Fibroblast of gingiva (primary cell): ENCODE measurements at regions not wholly inside any gene's neighbourhood (a gene's known extent, or its start where the extent isn't known, plus 50 kb on each side); places are given as distances from the start of the nearest gene placed in this dataset.

Experiments used
- DNase-seq: peaks from one replicate; pipeline ENCODE4 v3.0.0-alpha.2; 2011; ENCODE audit warnings: low read depth

- no peak for DNase-seq
Measured at GRCh38 chr4:23245203-23245832, 552.6 kb downstream of the GBA3 start.

- DNase-seq = no peak
Measured at GRCh38 chr4:23242962-23243361, 550.2 kb downstream of the GBA3 start.

DNA sequence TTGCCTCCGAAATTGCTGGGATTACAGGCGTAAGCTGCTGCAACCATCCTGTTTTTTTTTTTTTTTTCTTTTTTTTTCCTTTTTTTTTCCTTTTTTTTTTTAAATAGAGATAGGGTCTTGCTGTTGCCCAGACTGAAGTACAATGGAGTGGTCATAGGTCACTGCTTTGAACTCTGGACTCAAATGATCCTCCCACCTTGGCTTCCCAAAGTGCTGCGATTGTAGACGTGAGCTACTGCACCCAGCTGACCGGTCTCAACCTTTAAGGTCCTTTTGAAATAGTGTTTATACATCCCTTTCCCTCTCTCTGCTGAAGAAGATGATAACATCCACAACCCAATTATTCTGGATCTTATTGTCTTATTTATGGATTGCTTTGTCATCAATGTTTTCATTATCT lies 548.7 kb downstream of the GBA3 start:
- no peak for DNase-seq

DNA sequence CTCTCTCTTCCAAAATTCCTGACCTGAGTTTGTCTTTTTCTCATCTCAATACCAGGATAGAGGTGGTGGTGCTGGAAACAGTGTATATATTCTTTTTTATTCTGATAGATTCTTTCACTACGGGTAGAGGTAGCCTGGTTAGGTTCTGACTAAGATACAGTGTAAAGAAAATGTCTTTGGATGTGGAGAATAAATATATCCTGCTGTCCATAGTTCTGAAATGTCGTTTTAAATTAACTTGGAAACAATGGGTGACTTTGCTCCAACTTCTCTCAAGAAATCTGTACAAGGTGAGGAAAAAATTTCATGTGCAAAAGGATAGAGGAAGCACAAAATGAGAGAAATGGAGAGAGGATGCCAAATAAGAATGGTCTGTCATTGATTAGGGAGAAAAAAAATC lies 546.1 kb downstream of the GBA3 start:
- DNase-seq = no peak

- no peak for DNase-seq
Measured at GRCh38 chr4:23237771-23238170, 545.0 kb downstream of the GBA3 start.

DNA sequence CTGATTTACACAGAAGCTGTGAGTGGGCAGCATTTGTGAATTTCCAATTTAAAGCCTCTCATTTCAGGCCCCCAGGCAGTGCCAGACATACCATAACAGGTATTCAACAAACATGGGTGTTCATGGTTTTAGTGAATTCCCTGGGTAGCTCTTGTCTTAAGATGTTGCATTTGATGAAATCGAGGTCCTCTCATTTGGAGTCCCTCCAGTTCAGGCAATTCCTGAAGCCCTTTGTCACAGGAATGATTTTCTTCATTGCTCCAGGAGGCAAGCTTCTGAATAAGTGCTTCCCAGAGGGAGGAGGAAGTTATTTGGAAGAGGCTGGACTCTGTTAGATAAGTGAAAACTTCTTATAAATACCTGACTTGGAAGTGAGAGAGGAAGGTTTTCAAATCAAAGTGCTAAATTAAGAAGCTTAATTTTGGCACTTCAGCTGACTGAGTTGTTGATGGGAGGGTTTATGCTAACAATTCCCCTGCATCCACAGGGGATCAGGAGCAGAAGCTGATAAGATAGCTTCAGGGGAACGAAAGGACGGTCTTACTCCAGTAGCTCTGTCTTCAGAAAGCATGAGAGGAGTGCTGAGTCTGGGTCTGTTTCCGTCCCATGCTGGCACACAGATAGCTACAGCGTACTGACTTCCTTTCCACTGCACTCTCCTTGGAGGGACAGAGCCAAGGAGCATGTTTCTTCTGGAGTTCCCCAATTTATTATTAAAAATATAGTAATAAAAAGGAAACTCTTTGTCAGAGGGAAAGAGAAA lies 543.1 kb downstream of the GBA3 start:
- no peak for DNase-seq

GRCh38 chr4:23234716-23235115 lies 542.0 kb downstream of the GBA3 start:
- no peak for DNase-seq

DNA sequence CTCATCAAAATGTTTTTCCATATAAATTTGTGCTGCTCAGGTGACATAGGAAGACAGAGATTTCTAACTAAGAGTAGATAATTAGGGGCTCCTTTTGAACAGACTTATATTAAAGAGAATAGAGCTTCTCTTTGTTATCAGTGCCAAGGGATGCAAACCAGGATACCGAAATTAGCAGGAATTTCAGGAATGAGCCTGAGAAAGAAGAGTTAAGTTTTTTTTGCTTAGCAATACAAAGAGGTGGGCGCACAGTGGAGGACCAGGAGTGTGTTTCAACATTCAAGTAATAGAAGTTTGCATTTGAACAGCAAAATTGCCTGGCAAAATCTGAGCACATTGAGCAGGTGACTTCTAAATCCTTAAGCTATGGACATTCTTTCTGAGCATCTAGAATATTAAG lies 541.3 kb downstream of the GBA3 start:
- no peak for DNase-seq

GRCh38 chr4:23233596-23233995 lies 540.9 kb downstream of the GBA3 start:
- no peak for DNase-seq

DNA sequence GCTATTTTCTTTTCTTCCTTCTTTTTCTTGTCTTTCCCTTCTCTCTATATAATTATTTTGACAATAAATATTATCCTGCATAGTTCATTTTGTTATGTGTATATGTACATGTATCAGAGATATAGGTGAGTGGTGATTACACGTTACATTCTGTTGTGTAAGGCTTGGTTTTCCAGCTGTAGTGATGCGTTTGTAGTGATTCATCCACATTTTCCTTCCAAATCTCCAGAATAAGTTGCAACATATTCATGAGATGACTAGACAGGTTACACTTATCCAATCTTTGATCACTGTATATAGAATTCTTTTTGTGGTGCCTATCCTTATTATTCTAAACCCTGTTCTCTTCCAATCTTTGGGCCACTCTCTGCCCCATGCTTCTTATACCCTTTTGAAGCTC lies 540.2 kb downstream of the GBA3 start:
- no peak for DNase-seq

DNA sequence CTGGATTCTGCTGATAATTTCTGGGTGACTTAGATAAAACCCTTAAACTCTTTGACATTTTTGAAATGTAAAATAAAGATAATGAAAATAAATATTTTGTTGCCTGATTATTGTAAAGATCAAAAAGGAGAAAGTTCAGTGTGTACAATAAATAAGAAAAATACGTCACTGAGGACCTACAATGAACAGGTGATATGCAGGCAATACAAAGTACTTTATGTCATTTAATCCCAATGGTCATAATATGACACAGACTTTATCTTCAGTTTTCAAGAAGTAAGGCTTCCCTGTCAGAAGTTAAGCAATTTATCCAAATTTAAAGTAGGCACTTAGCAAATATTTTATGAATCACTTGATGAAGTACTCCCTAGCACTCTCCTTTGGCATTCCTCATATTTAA lies 532.8 kb downstream of the GBA3 start:
- DNase-seq = no peak

DNA sequence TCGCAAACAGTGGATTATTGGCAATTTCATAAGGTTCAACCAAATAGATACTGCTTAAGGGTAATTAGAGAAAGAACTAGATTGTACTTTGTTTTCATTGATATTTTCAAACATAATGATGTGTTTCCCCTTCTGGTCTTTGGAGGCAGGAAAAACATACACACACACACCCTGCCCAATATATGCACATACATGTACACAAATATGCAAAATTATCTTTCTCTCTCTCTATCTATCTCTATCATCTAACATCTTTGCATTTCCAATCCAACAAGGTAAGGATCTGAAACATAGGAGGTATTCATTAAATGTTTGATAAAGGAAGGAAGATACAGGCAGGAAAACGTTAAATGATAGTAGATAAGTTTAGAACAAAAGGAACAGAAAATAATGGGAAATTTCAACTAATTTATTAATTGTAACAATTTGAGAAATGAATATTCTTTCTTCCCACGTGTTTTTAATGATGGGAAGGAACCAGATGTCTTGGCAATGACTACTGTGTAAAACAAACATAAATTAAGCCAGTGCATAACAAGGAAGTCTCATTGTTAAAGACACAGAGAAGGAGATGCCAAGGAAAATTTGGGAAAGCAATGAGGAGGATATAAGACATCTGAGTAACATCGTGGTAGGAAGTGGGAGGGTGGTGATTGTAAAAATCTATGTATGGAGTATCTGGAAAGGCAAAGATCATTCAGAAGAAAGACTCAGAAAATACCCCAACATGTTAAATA lies 532.1 kb downstream of the GBA3 start:
- no peak for DNase-seq

DNA sequence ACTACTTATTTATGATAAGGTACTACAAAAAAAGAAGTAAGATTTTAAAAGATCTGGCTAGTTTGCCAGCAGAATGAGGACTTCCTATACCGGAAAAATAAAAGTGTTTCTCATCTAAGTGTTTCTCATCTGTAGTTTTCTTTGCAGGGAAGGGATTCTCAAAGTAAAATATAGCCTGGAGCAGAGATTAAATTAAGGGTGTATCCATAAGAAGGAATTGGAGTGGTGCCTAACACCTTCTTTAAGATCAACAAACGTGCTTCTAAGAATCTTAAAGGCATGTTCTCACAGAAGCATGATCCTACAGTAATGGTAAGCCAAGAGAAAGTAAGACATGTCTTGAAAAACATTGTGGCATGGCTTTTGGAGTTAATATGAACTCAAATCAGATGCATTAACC lies 528.2 kb downstream of the GBA3 start:
- no peak for DNase-seq

DNA sequence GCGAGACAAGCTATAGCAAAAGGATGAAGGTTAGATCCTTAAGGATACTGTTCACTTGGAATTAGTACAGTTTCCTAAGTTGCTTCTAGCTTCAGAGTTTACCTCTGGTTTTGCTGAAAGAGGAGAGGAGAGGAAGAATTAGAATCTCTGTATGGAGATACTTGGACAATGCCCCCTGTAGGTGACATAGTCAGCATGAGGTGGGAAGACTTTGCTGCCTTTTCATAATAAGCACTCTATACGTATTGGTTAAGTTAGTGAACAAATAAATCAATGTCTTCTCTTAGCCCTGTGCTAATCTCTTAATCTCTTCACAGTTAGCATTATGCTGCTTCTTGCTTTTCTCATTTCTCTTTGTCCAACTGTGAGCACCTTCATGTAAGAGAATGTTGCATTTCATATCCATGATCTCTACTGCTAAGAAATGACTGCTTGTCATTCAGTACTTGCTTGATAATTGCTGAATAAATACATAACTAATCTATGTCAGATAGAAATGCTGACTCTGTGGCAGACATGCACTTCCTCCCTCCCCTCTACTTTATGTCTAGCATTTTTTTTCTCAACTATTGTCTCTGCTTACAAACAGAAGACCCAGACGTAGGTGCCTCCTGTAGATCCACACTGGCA lies 527.2 kb downstream of the GBA3 start:
- no peak for DNase-seq

DNA sequence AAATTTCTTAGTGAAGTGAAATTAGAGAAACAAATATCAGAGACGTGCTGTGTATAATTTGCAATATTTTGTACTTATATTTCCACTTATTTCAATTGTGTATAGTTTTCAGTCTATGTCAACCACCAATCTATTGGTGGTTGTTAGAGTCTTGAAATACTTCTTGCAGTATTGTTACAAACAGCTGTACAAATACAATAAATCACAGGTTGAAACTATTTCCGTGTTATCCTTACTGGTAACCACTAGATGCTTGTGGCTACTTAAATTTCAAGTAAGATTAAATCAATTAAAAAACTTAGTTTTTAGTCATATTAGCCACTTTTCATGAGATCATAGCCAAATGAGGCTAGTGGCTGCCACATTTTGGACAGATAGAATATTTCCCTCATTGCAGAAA lies 520.5 kb downstream of the GBA3 start:
- DNase-seq = no peak

DNA sequence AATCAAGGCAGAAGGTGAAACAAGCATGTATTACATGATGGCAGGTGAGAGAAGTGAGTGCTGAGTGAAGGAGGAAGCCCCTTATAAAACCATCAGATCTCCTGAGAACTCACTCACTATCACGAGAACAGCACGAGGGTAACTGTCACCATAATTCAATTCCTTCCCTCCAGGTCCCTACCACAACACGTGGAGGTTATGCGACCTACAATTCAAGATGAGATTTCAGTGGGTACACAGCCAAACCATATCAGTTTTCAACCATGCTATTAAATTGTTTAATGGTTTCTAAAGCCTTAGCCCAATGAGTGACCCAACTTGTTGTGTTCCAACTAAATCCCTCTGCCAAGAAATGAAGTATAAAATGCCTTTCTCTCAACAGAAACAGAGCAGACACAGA lies 519.8 kb downstream of the GBA3 start:
- no peak for DNase-seq

- DNase-seq = no peak
Measured at GRCh38 chr4:23207059-23207458, 514.3 kb downstream of the GBA3 start.

DNA sequence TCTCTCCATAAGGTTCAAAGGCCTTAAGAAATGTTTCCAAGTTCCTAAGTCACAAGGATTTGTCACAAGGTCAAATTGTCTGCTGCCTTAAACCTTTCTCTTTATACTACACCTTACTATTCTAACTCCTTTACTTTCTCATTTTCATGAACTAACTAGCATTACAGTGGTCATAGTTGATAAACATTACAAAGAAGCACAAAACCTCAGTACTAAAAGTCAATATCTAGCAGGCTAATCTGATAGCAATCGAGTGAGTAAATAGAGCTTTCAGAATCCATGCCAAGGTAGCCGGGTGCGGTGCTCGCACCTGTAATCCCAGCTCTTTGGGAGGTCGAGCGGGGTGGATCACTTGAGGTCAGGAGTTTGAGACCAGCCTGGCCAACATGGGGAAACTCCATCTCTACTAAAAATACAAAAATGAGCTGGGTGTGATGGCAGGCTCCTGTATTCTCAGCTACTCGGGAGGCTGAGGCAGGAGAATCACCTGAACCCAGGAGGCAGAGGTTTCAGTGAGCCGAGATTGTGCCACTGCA lies 510.0 kb downstream of the GBA3 start:
- no peak for DNase-seq

DNA sequence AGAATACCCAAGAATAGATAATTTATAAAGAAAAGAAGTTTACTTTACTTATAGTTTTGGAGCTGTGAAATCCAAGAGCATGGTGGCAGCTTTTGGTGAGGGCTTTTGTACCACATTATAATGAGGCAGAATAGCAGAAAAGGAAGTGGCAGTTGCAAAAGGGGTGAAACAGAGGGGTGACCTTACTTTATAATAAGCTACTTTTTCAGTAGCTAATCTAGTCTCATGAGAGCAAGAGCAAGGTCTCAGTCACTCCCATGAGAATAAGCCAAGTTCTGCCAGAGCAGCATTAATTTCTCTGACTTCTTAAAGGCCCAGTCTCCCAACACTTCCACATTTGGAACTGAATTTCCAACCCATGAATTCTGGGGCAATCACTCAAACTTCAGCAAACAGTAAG lies 502.0 kb downstream of the GBA3 start:
- no peak for DNase-seq

DNA sequence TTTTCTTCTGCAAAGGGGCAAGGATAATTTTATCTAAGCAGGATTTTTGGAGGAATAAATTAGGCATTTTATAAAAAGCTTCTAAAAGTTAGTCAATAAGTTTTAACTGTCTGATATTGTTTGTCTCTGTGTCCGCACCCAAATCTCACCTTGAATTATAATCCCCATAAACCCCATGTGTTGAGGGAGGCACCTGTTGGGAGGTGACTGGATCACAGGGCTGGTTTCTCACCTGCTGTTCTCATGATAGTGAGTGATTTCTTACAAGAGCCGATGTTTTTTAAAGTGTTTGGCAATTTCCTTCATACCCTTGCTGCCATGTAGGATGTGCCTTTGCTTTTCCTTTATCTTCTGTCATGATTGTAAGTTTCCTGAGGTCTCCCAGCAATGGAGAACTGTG lies 481.4 kb downstream of the GBA3 start:
- no peak for DNase-seq

DNA sequence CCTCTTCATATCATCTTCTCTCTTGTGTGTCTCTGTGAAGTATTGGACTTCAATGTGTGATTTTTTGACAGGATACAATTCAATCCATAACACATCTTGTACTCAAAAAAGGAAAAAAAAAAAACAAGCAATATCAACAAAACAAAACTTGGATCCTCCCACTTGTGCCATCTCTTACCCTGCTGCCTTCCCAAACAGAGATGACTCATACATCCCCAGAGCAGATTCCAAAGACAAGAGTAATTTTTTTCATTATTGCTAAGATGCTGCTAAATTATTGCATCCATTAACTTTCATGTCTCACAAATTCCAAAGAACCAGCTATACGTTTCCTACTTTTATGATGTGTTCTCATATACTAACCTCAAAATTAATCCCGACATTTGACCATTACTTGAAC lies 479.2 kb downstream of the GBA3 start:
- no peak for DNase-seq

DNA sequence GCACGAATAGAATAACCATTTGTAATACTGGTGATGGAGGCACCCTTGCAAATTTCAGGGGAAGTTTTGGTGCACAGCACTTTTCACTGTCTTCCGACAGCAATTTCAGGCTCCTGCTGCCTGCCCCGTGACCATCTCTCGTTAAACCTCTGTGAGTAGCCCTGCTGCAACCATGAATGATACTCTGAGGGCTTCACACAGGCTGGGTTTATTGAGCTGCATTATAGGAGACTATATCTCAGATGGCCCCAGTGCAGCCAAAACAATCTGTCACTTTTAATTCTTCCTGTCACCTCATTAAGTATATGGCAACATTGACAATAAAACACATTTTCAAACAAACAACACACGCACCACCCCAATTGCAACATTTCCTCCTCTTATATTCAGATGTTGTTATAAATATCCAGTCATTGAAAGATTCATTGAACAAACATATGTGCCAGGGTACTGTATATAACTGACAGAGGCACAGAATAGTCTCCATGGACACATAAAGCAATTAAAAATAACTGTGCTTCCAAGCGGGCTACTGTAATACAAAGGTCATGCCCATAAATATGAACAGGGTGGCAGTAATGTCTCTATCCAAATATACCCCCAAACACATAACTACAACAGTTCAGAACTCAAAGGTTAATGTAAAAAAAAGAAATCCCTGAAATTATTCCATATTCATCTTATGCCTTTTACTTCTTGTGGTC lies 477.0 kb downstream of the GBA3 start:
- no peak for DNase-seq
